HG03103 (cell line): ENCODE measurements at regions not wholly inside any gene's neighbourhood (a gene's known extent, or its start where the extent isn't known, plus 50 kb on each side); places are given as distances from the start of the nearest gene placed in this dataset.
A peak's percentile ranks its signal among the peaks of the same experiment; 100 is the strongest.

Experiments used
- ATAC-seq: cut with Tn5 transposase; IDR thresholded peaks from one replicate; pipeline ENCODE4 v1.9.1; 2021; ENCODE audit warnings: low read depth; ENCODE audit not compliant: unreplicated experiment

- ATAC-seq = no peak
These were observed 162.2 kb upstream of the KCNK2 start for GRCh38 chr1:214920337-214920736.

GRCh38 chr1:214923278-214923915 is 159.1 kb upstream of the KCNK2 start:
- ATAC-seq = peak; percentile 54

GRCh38 chr1:214927796-214928195 is 154.7 kb upstream of the KCNK2 start:
- no peak for ATAC-seq

GRCh38 chr1:214928574-214928973 is 154.0 kb upstream of the KCNK2 start:
- ATAC-seq = no peak

GRCh38 chr1:214933375-214933774 is 149.2 kb upstream of the KCNK2 start:
- ATAC-seq = no peak

GRCh38 chr1:214934045-214934444 is 148.5 kb upstream of the KCNK2 start:
- no peak for ATAC-seq

GRCh38 chr1:214935258-214935657 is 147.3 kb upstream of the KCNK2 start:
- ATAC-seq = no peak

- no peak for ATAC-seq
These were observed 143.4 kb upstream of the KCNK2 start for GRCh38 chr1:214939180-214939579.

GRCh38 chr1:214941061-214941460 is 141.5 kb upstream of the KCNK2 start:
- no peak for ATAC-seq

- ATAC-seq = no peak
These were observed 139.5 kb upstream of the KCNK2 start for GRCh38 chr1:214943054-214943453.

- no peak for ATAC-seq
These were observed 135.9 kb upstream of the KCNK2 start for GRCh38 chr1:214946615-214947014.

GRCh38 chr1:214952648-214953047 is 129.9 kb upstream of the KCNK2 start:
- ATAC-seq = no peak

GRCh38 chr1:214953901-214954616 is 128.5 kb upstream of the KCNK2 start:
- ATAC-seq = no peak

- no peak for ATAC-seq
These were observed 128.0 kb upstream of the KCNK2 start for GRCh38 chr1:214954617-214954949.

GRCh38 chr1:214957330-214958137 is 125.0 kb upstream of the KCNK2 start:
- ATAC-seq = no peak

GRCh38 chr1:214958486-214958885 is 124.1 kb upstream of the KCNK2 start:
- no peak for ATAC-seq

GRCh38 chr1:214966346-214966745 is 116.2 kb upstream of the KCNK2 start:
- ATAC-seq = no peak

- no peak for ATAC-seq
These were observed 114.5 kb upstream of the KCNK2 start for GRCh38 chr1:214967865-214968575.

GRCh38 chr1:214970016-214970415 is 112.5 kb upstream of the KCNK2 start:
- no peak for ATAC-seq

GRCh38 chr1:214971071-214971470 is 111.5 kb upstream of the KCNK2 start:
- ATAC-seq = no peak

- no peak for ATAC-seq
These were observed 108.5 kb upstream of the KCNK2 start for GRCh38 chr1:214974002-214974401.
